CD4-positive, alpha-beta memory T cell (primary cell): ENCODE measurements at regions not wholly inside any gene's neighbourhood (a gene's known extent, or its start where the extent isn't known, plus 50 kb on each side); places are given as distances from the start of the nearest gene placed in this dataset.

Experiments used
- CTCF ChIA-PET: fragments of 350-600 bp; sonication (Branson Sonifier 250); formaldehyde crosslinking; loops from one replicate; lab custom pipeline; 2021; ENCODE audit warnings: inconsistent platforms; ENCODE audit not compliant: partially characterized antibody; lab: Charles Lee
- POLR2A ChIA-PET: fragments of 350-600 bp; sonication (Branson Sonifier 250); formaldehyde crosslinking; loops from one replicate; lab custom pipeline; 2021; ENCODE audit not compliant: partially characterized antibody; lab: Charles Lee
- DNase-seq, 5 donors: peaks; one replicate each; pipeline versions ENCODE4 v3.0.0 to v3.0.0-alpha.2; 2020 to 2022; ENCODE audit warnings: mixed read lengths in 1 of 5
- H3K27ac ChIP-seq: one replicate; pipeline ENCODE4 v1.7.0; 2013; ENCODE audit warnings: low read depth, low read length
- H3K27me3 ChIP-seq: 2 replicates; pipeline ENCODE4 v1.7.0; 2013; ENCODE audit warnings: mild to moderate bottlenecking, low read length, moderate library complexity; ENCODE audit not compliant: insufficient read depth
- H3K36me3 ChIP-seq: 2 replicates; pipeline ENCODE4 v1.7.0; 2013; ENCODE audit warnings: mild to moderate bottlenecking, low read length, moderate library complexity; ENCODE audit not compliant: insufficient read depth
- H3K4me1 ChIP-seq: 2 replicates; pipeline ENCODE4 v1.7.0; 2013; ENCODE audit warnings: mild to moderate bottlenecking, low read length, moderate library complexity; ENCODE audit not compliant: insufficient read depth
- H3K4me3 ChIP-seq, 2 donors: one replicate each; pipeline ENCODE4 v1.7.0; 2013; ENCODE audit warnings: low read length in 2 of 2, mild to moderate bottlenecking in 1 of 2
- H3K9me3 ChIP-seq, 2 donors: one replicate each; pipeline ENCODE4 v1.7.0; 2013; ENCODE audit warnings: low read length in 2 of 2, control low read depth in 1 of 2; ENCODE audit not compliant: control insufficient read depth in 1 of 2
- H3K27ac Mint-ChIP-seq, 7 donors: one replicate each; pipeline ENCODE4 v1.8.0; 2020 to 2021; ENCODE audit warnings: mixed read lengths in 7 of 7, mild to moderate bottlenecking in 6 of 7, inconsistent platforms in 3 of 7, moderate library complexity in 3 of 7
- H3K27me3 Mint-ChIP-seq, 2 donors: one replicate each; pipeline ENCODE4 v1.8.0; 2020 to 2021; ENCODE audit warnings: mixed read lengths in 2 of 2
- H3K36me3 Mint-ChIP-seq, 2 donors: one replicate each; pipeline ENCODE4 v1.8.0; 2020 to 2021; ENCODE audit warnings: mixed read lengths in 2 of 2, inconsistent platforms in 1 of 2, mild to moderate bottlenecking in 1 of 2
- H3K4me1 Mint-ChIP-seq, 4 donors: one replicate each; pipeline ENCODE4 v1.8.0; 2020 to 2021; ENCODE audit warnings: mixed read lengths in 4 of 4, mild to moderate bottlenecking in 1 of 4
- H3K4me3 Mint-ChIP-seq, 8 donors: one replicate each; pipeline ENCODE4 v1.8.0; 2020 to 2021; ENCODE audit warnings: mixed read lengths in 8 of 8, mild to moderate bottlenecking in 7 of 8, moderate library complexity in 6 of 8, inconsistent platforms in 3 of 8
- H3K9me3 Mint-ChIP-seq, 8 donors: one replicate each; pipeline ENCODE4 v1.8.0; 2020 to 2021; ENCODE audit warnings: mixed read lengths in 8 of 8, mild to moderate bottlenecking in 5 of 8, inconsistent platforms in 3 of 8, moderate library complexity in 1 of 8
- intact Hi-C: fragments of 100-400 bp; cut with micrococcal nuclease; formaldehyde crosslinking; loops from one replicate; pipeline ENCODE4 v1.15.1; 2023

DNA sequence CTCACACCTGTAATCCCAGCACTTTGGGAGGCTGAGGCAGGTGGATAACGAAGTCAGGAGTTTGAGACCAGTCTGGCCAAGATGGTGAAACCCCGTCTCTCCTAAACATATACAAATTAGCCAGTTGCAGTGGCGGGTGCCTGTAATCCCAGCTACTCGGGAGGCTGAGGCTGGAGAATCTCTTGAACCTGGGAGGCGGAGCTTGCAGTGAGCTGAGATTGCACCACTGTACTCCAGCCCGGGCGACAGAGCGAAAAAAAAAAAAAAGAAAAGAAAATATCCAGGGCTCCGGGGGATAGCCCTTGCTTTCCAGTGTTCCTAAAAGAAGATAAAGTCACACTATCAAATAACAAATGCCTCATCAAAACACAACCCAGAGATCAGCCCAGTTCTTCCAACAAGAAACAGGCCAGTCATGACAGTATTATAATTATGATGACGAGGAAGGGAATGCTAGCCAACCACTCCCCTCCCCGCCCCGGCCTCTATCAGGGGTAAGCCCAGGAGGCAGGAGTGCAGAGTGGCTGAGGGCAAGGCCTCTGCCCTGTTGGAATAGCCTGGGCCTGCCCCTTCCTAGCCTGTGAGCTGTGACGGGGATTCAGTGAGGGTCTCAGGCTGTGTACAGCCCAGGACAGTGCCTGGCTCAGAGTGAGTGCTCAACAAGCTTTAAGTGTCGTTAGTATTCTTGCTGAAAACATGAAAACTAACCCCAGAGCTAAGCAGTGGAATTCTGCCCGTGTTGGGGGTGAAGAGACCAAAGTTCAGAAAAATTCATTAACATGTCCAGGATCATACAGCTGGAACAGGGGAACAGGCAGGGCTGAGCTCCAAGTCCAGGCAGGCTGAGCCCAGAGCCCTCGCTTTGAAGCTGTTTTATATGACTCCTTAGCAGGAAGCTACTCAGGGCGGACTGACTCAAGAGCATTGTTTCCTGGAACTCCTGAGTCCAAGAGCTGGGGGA lies 54.3 kb downstream of the FAM241B start:
- no peaks in the 10 kb centered on the region for H3K9me3 Mint-ChIP-seq
- no peak overlapping the region for H3K27ac Mint-ChIP-seq
- Histone ChIP-seq H3K9me3 (no peaks in the 10 kb centered on the region), H3K36me3 (no peaks in the 10 kb centered on the region), H3K27me3 (no peaks in the 10 kb centered on the region), H3K27ac (no peak overlapping the region), H3K4me3 (no peak overlapping the region), H3K4me1 (no peaks in the 10 kb centered on the region)
- no peak overlapping the region for H3K4me3 Mint-ChIP-seq
- H3K36me3 Mint-ChIP-seq = no peaks in the 10 kb centered on the region
- ChIA-PET POLR2A (no interaction called here), CTCF (interaction anchor here (0.6 kb wide), 1 partner anchor 233 kb away, joined by 3 read pairs; no protein-coding TSS in a partner anchor)
- no peaks in the 10 kb centered on the region for H3K4me1 Mint-ChIP-seq
- intact Hi-C loops = no loop called here
- DNase-seq = no peak
- H3K27me3 Mint-ChIP-seq = peaks cover 20% of the 10 kb centered on the region in 2 donors

DNA sequence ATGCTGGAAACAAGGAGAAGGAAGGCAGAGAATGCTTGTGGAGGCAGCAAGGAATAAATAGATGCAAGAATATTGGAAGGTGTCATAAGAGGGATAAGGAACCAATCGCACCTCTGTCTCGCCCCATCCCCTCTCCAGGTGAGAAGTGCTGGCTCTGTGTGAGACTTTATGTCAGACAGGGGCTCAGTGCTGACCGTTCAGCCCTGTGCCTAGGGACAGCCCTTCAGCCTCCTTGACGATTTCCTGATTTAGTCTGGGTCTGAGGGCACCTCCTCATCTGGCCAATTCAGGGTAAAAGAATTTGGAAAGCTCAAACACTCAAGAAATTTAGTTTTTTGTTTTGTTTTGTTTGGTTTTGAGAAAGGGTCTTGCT lies 54.9 kb downstream of the FAM241B start:
- no peaks in the 10 kb centered on the region for H3K36me3 ChIP-seq
- ChIA-PET POLR2A (no interaction called here), CTCF (interaction anchor here (0.6 kb wide), 1 partner anchor 232 kb away, joined by 3 read pairs; no protein-coding TSS in a partner anchor)
- Mint-ChIP-seq H3K27ac (no peak overlapping the region), H3K9me3 (no peaks in the 10 kb centered on the region), H3K36me3 (no peaks in the 10 kb centered on the region), H3K27me3 (peaks cover 14 to 16% of the 10 kb centered on the region in 2 donors), H3K4me1 (no peaks in the 10 kb centered on the region), H3K4me3 (no peak overlapping the region)
- intact Hi-C loops = no loop called here
- H3K4me3 ChIP-seq = no peak overlapping the region
- no peak overlapping the region for H3K27ac ChIP-seq
- DNase-seq = no peak
- H3K27me3 ChIP-seq = no peaks in the 10 kb centered on the region
- H3K9me3 ChIP-seq = no peaks in the 10 kb centered on the region
- H3K4me1 ChIP-seq = no peaks in the 10 kb centered on the region

DNA sequence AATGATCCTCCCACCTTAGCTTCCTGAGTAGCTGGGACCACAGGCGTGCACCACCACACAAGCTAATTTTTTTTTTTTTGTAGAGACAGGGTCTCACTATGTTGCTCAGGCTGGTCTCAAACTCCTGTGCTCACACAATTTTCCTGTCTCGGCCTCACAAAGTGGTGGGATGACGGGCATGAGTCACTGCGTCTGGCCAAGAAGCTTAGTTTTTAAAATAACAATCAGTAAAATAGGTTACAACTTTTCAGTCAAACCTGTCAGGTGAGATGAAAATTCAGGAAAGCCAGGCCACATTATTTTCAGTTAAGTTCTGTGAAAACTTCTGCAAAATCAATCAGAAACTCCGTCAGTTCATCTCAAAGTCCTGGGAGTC lies 55.4 kb downstream of the FAM241B start:
- ChIA-PET CTCF (no interaction called here), POLR2A (no interaction called here)
- Mint-ChIP-seq H3K27me3 (peaks cover 10 to 13% of the 10 kb centered on the region in 2 donors), H3K4me3 (no peak overlapping the region), H3K4me1 (no peaks in the 10 kb centered on the region), H3K9me3 (no peaks in the 10 kb centered on the region), H3K36me3 (no peaks in the 10 kb centered on the region), H3K27ac (no peak overlapping the region)
- Histone ChIP-seq H3K4me1 (no peaks in the 10 kb centered on the region), H3K9me3 (no peaks in the 10 kb centered on the region), H3K27me3 (no peaks in the 10 kb centered on the region), H3K27ac (no peak overlapping the region), H3K4me3 (no peak overlapping the region), H3K36me3 (no peaks in the 10 kb centered on the region)
- no peak for DNase-seq
- intact Hi-C loops = no loop called here

DNA sequence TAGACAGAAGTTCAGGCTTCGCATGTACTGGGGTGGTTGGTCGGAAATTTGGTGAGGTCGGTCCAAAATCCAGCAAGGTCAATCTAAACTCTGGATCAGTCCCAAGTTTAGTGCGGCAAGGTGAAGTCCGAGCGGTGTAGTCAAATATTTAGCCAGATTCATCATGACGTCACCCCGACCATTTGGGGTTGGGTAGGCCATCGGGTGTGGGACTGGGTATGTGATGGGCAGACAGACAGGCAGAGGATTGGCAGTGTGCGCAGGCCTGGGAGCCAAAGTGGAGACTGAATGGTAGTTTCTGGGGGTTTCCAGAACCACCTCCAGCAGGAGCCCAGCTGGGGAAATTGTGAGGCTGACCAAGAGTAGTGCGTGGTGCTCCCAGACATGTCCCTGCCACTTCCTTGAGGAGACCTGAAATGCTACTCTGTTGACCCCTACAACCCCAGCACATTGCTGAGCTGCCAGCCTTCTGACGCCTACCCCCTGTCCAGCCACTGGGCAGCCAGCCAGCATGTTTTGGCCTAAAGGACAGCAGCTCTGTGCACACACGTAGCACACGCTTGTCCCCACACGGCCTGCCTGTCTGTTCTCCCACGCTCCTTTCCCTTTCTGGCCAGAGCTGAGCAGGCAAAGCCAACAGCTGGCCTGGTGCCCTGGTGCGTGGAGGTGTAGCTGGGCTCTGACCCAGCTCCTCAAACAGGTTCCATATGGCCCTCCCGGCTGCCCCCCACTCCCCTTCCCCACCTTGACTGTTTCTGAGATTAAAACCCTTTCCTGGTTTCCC lies 55.9 kb downstream of the FAM241B start:
- Histone ChIP-seq H3K9me3 (no peaks in the 10 kb centered on the region), H3K4me1 (no peaks in the 10 kb centered on the region), H3K27me3 (no peaks in the 10 kb centered on the region), H3K27ac (no peak overlapping the region), H3K36me3 (no peaks in the 10 kb centered on the region), H3K4me3 (no peak overlapping the region)
- H3K4me1 Mint-ChIP-seq = no peaks in the 10 kb centered on the region
- intact Hi-C loops = no loop called here
- CTCF ChIA-PET = interaction anchor here (0.9 kb wide), 1 partner anchor 9 kb away, joined by 3 read pairs; no protein-coding TSS in a partner anchor
- H3K9me3 Mint-ChIP-seq = no peaks in the 10 kb centered on the region
- no peak overlapping the region for H3K4me3 Mint-ChIP-seq
- peaks cover 8 to 10% of the 10 kb centered on the region in 2 donors for H3K27me3 Mint-ChIP-seq
- H3K27ac Mint-ChIP-seq = no peak overlapping the region
- H3K36me3 Mint-ChIP-seq = no peaks in the 10 kb centered on the region
- POLR2A ChIA-PET = no interaction called here
- DNase-seq = no peak

DNA sequence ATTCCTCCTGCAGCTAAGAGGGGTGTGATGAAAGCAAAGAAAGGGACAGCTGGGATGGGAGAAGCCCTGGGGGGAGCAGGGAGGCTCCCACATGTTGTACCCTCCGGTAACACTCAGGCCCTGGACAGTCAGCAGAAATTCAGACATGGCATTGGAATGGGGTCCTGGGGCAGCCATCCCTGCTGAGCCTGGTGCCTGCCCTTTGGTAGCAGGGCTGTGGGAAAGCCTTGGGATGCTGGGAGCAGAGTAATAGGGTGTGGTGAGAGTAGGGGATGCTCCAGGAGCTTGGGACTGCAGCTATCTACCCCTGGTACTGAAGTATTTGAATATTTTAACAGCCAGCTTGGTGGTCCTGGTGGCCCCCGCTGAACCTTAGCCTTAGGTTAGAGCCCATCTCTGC lies 56.8 kb downstream of the FAM241B start:
- H3K4me3 ChIP-seq = no peak overlapping the region
- Mint-ChIP-seq H3K9me3 (no peaks in the 10 kb centered on the region), H3K36me3 (no peaks in the 10 kb centered on the region), H3K4me1 (no peaks in the 10 kb centered on the region), H3K27ac (no peak overlapping the region), H3K27me3 (peaks cover 6% of the 10 kb centered on the region in 2 donors), H3K4me3 (no peak overlapping the region)
- ChIA-PET CTCF (interaction anchor here (0.9 kb wide), 1 partner anchor 8 kb away, joined by 3 read pairs; no protein-coding TSS in a partner anchor), POLR2A (no interaction called here)
- H3K27me3 ChIP-seq = no peaks in the 10 kb centered on the region
- intact Hi-C loops = no loop called here
- H3K9me3 ChIP-seq = no peaks in the 10 kb centered on the region
- DNase-seq = no peak
- no peak overlapping the region for H3K27ac ChIP-seq
- no peaks in the 10 kb centered on the region for H3K4me1 ChIP-seq
- no peaks in the 10 kb centered on the region for H3K36me3 ChIP-seq

DNA sequence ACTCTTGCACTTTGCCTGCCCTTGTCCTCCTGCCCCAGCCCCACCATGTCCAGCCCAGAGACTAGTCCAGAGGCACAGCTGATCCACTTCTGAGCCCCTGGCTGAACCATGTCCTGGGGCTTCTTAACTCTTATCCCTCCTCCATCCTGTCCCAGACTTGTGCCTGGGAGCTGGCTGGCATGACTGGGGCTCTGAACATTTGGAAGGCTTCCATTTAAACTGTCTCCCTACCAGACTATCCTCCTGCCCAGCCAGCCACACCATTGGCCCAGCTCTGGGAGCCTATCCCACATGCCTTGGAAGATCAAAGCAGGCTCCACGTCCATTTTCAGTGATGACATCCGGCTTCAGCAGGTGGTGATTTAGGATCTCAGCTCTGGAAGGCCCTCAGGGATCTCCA lies 57.4 kb downstream of the FAM241B start:
- Histone ChIP-seq H3K27ac (no peak overlapping the region), H3K9me3 (no peaks in the 10 kb centered on the region), H3K4me3 (no peak overlapping the region), H3K36me3 (no peaks in the 10 kb centered on the region), H3K27me3 (no peaks in the 10 kb centered on the region), H3K4me1 (no peaks in the 10 kb centered on the region)
- Mint-ChIP-seq H3K4me3 (no peak overlapping the region), H3K9me3 (no peaks in the 10 kb centered on the region), H3K27me3 (peaks cover 6% of the 10 kb centered on the region in 2 donors), H3K4me1 (no peaks in the 10 kb centered on the region), H3K36me3 (no peaks in the 10 kb centered on the region), H3K27ac (no peak overlapping the region)
- POLR2A ChIA-PET = no interaction called here
- CTCF ChIA-PET = no interaction called here
- intact Hi-C loops = no loop called here
- DNase-seq = no peak

DNA sequence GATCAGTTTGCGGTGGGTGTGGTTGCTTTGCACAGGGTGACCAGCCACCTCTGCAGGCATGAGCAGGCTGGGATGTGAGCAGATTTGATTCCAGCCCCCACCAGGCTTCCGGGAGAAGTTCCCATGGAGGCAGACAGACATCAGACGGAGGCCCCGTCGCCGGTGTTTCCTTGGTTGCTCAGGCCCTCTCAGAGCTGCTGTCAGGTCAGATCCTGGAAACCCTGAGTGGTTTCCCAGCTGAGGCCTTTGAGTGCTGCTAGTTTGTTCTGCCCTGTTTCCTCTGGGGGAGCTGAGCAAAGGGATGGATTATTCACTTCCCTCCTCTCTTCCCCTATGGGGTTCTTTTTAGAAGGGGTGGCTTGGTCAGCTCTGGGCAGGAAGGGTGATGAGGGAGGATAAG lies 62.2 kb downstream of the FAM241B start:
- ChIA-PET CTCF (no interaction called here), POLR2A (no interaction called here)
- H3K36me3 Mint-ChIP-seq = no peaks in the 10 kb centered on the region
- Histone ChIP-seq H3K4me1 (no peaks in the 10 kb centered on the region), H3K27ac (no peak overlapping the region), H3K27me3 (no peaks in the 10 kb centered on the region), H3K4me3 (no peak overlapping the region), H3K36me3 (no peaks in the 10 kb centered on the region), H3K9me3 (no peaks in the 10 kb centered on the region)
- DNase-seq = no peak
- H3K4me3 Mint-ChIP-seq = no peak overlapping the region
- intact Hi-C loops = no loop called here
- no peak overlapping the region for H3K27ac Mint-ChIP-seq
- H3K9me3 Mint-ChIP-seq = no peaks in the 10 kb centered on the region
- no peaks in the 10 kb centered on the region for H3K4me1 Mint-ChIP-seq
- peaks cover 7 to 11% of the 10 kb centered on the region in 2 donors for H3K27me3 Mint-ChIP-seq
